GM13976 (cell line): ENCODE measurements at regions not wholly inside any gene's neighbourhood (a gene's known extent, or its start where the extent isn't known, plus 50 kb on each side); places are given as distances from the start of the nearest gene placed in this dataset.

Experiments
- DNase-seq: peaks from one replicate; pipeline ENCODE4 v3.0.0; 2012; ENCODE audit warnings: low spot score
- in situ Hi-C: fragments of 300-500 bp; cut with MboI; formaldehyde crosslinking; loops from one replicate; pipeline ENCODE4 v1.12.0; 2022; ENCODE audit warnings: low sequenced_read_pairs, mixed read lengths, inconsistent platforms; ENCODE audit not compliant: unreplicated experiment
- TF ChIP-seq, protein P1 (sequence below): IDR thresholded peaks from 2 replicates; pipeline ENCODE4 v1.5.1; 2012; ENCODE audit warnings: borderline replicate concordance, mild to moderate bottlenecking; ENCODE audit not compliant: insufficient read depth; ENCODE audit errors: extremely low read depth, missing control alignments, control extremely low read depth

GRCh38 chr2:138236142-138236541 lies 265.4 kb upstream of the SPOPL start:
- TF ChIP-seq, protein P1, sequence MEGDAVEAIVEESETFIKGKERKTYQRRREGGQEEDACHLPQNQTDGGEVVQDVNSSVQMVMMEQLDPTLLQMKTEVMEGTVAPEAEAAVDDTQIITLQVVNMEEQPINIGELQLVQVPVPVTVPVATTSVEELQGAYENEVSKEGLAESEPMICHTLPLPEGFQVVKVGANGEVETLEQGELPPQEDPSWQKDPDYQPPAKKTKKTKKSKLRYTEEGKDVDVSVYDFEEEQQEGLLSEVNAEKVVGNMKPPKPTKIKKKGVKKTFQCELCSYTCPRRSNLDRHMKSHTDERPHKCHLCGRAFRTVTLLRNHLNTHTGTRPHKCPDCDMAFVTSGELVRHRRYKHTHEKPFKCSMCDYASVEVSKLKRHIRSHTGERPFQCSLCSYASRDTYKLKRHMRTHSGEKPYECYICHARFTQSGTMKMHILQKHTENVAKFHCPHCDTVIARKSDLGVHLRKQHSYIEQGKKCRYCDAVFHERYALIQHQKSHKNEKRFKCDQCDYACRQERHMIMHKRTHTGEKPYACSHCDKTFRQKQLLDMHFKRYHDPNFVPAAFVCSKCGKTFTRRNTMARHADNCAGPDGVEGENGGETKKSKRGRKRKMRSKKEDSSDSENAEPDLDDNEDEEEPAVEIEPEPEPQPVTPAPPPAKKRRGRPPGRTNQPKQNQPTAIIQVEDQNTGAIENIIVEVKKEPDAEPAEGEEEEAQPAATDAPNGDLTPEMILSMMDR, result no peak
- in situ Hi-C loops, result no loop called here
- no peak for DNase-seq

GRCh38 chr2:138237667-138238384 lies 263.7 kb upstream of the SPOPL start:
- TF ChIP-seq, protein P1, result no peak
- no peak for DNase-seq
- in situ Hi-C loops, result no loop called here

GRCh38 chr2:138238908-138239307 lies 262.7 kb upstream of the SPOPL start:
- TF ChIP-seq, protein P1, result no peak
- no peak for DNase-seq
- in situ Hi-C loops, result no loop called here

GRCh38 chr2:138239902-138240491 lies 261.6 kb upstream of the SPOPL start:
- DNase-seq, result no peak
- TF ChIP-seq, protein P1, result no peak
- in situ Hi-C loops, result no loop called here

- TF ChIP-seq, protein P1, result no peak
- no peak for DNase-seq
- in situ Hi-C loops, result no loop called here
Measured at GRCh38 chr2:138243372-138243771, 258.2 kb upstream of the SPOPL start.

DNA sequence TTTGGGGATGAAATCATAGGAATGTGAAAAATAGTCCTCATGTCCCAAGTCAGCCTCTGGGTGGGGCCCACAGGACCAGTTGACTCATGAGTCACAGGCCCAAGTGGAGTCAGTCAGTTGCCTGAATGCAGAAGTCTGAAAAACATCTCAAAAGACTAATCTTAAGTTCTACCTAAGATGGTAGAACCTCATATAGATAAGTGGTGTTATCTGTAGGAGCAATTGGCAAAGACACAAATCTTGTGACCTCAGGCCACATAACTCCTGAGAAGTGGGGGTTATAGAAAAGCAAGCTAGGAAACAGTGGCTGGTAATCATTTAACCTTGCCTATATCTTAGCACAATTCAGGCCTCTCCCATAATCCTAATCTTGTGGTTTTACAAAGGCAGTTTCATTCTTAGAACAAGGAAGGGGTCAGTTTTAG lies 257.1 kb upstream of the SPOPL start:
- in situ Hi-C loops, result no loop called here
- DNase-seq, result no peak
- TF ChIP-seq, protein P1, result no peak
